ENCODE measurements at regions not wholly inside any gene's neighbourhood (a gene's known extent, or its start where the extent isn't known, plus 50 kb on each side); places are given as distances from the start of the nearest gene placed in this dataset.

- no peak for TF ChIP-seq CTCF (IDR thresholded peaks at IDR 0.05; ENCODE audit: low read depth, low read length)
- TF ChIP-seq POLR2A (IDR thresholded peaks at IDR 0.05; ENCODE audit: extremely low read depth, insufficient read length) = no peak
- TF ChIP-seq, protein P1, sequence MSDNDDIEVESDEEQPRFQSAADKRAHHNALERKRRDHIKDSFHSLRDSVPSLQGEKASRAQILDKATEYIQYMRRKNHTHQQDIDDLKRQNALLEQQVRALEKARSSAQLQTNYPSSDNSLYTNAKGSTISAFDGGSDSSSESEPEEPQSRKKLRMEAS (IDR thresholded peaks at IDR 0.05; ENCODE audit: low read depth, low read length) = no peak
- no peak for TF ChIP-seq MYC (IDR thresholded peaks at IDR 0.05; ENCODE audit: low read depth, low read length)
Observed at GRCh38 chr3:137150825-137151224, 193.0 kb downstream of the IL20RB start.
